Muscle layer of colon (tissue), 2 donors: ENCODE measurements at regions not wholly inside any gene's neighbourhood (a gene's known extent, or its start where the extent isn't known, plus 50 kb on each side); places are given as distances from the start of the nearest gene placed in this dataset.
"Not testable (repeated sequence)": the region's sequence is repeated elsewhere in the genome, so short reads cannot be mapped to it uniquely, and the experiment has no call there.

Experiments used
- H3K27ac ChIP-seq: one replicate; pipeline ENCODE4 v1.7.0; 2013; ENCODE audit warnings: low read depth, mild to moderate bottlenecking, low read length, moderate library complexity
- H3K27me3 ChIP-seq, 2 donors: one replicate each; pipeline ENCODE4 v1.7.0; 2013; ENCODE audit warnings: low read length in 2 of 2, mild to moderate bottlenecking in 2 of 2; ENCODE audit not compliant: insufficient read depth in 2 of 2, control insufficient read depth in 1 of 2
- H3K36me3 ChIP-seq: one replicate; pipeline ENCODE4 v1.7.0; 2013; ENCODE audit warnings: mild to moderate bottlenecking, low read length; ENCODE audit not compliant: insufficient read depth
- H3K4me1 ChIP-seq: one replicate; pipeline ENCODE4 v1.7.0; 2013; ENCODE audit warnings: mild to moderate bottlenecking, low read length; ENCODE audit not compliant: insufficient read depth
- H3K4me3 ChIP-seq, 2 donors: one replicate each; pipeline ENCODE4 v1.7.0; 2013; ENCODE audit warnings: low read length in 2 of 2, low read depth in 1 of 2, mild to moderate bottlenecking in 1 of 2, moderate library complexity in 1 of 2
- H3K9ac ChIP-seq: one replicate; pipeline ENCODE4 v1.7.0; 2013; ENCODE audit warnings: low read length
- H3K9me3 ChIP-seq: one replicate; pipeline ENCODE4 v1.7.0; 2013; ENCODE audit warnings: mild to moderate bottlenecking, low read length
- donor health status: abdominal sarcoma.
- donor health status: Adenocarcinoma of cecum.

DNA sequence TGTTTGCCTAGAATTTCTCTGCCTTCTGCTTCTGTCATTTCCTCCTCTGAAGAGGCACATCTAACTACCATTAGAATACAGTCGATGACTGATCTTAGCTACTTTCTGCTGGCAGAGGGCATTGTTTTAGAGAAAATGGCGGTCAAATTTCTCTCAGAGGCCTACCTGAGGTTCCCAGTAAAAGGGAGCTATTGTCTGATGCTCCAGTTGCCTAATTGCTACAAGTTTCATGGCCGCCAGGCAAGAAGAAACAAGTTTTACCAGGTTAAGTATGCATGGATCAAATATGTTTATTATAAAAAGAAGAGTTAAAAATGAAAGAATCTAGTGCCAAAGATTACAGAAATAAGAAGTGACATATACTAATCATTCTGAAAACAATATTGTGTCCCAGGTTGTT, 416.6 kb downstream of the DSC3 start:
- Histone ChIP-seq H3K9ac (no peak overlapping the region), H3K4me1 (no peaks in the 10 kb centered on the region), H3K4me3 (no peak overlapping the region), H3K36me3 (no peaks in the 10 kb centered on the region), H3K27me3 (no peaks in the 10 kb centered on the region), H3K9me3 (no peaks in the 10 kb centered on the region), H3K27ac (no peak overlapping the region)

DNA sequence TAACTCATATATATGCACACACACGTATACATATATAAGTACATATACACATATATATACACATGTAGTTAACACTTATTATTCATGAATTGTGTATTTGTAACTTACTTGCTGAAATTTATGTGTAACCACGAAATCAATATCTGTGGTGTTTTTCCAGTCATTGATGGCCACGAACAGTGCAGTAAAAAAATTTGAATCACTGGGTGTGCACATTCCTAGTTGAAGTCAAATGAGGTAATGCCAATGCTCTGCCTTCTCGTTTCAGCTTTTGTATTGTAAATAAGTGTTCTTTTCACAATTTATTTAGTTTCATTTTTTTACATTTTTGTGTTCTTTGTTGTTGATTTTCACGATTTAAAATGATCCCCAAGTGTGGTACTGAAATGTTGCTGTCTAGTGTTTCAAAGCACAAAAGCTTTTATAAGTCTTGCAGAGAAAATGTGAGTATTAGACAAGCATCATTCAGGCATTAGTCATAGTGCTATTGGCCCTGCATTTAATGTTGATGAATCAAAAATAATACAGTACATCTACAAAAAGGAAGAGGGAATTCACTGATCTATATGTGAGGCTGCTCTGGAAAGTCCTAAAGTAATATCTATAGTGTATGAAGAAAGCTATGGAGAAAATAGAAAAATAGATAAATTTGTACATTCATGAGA, 419.0 kb downstream of the DSC3 start:
- no peaks in the 10 kb centered on the region for H3K4me1 ChIP-seq
- H3K4me3 ChIP-seq, result no peak overlapping the region
- H3K27me3 ChIP-seq, result no peaks in the 10 kb centered on the region

DNA sequence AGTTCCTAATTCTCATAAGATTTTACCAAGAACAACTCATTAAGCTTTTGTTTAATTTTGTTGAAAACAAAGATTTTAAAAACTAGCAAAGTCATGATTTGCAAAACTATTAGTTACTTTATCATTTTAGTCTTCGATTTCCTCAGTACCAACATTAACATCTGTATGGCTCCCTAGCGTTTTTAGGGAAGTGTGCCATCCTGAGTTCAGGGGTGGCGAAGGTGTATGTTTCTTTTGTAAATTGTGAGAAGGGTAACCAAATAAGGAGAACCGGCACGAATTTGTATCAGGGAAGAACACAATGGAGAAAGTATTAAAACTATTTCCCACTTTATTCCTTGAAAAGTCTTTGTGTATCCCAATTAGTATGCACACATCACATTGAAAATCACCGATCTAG, 419.9 kb downstream of the DSC3 start:
- H3K27ac ChIP-seq, result no peak overlapping the region
- no peaks in the 10 kb centered on the region for H3K36me3 ChIP-seq
- no peaks in the 10 kb centered on the region for H3K27me3 ChIP-seq
- no peaks in the 10 kb centered on the region for H3K4me1 ChIP-seq
- no peaks in the 10 kb centered on the region for H3K9me3 ChIP-seq
- H3K4me3 ChIP-seq, result no peak overlapping the region
- H3K9ac ChIP-seq, result no peak overlapping the region

More for the DNA sequence above, 419.0 kb downstream of the DSC3 start:
- no peak overlapping the region for H3K9ac ChIP-seq
- H3K9me3 ChIP-seq, result no peaks in the 10 kb centered on the region
- no peaks in the 10 kb centered on the region for H3K36me3 ChIP-seq
- no peak overlapping the region for H3K27ac ChIP-seq

DNA sequence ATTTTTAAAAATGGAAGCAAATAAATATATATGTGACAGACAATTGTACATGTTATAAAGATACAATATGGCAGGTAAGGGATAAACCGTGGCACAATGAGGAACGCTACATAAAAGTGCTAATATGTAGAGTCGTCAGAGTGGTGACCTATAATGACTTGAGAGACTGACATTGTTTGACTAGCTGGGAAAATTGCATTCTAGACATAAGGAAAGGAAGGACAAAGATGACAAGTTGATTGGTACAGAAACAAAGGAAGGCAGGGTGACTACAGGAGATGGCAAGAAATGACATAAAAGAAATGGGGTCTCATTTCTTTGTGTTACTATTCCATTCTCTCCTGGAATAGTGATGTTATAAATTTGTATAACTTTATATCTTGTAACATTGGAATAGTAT, 420.4 kb downstream of the DSC3 start:
- H3K4me3 ChIP-seq, result no peak overlapping the region
- no peak overlapping the region for H3K27ac ChIP-seq
- H3K9me3 ChIP-seq, result no peaks in the 10 kb centered on the region
- no peaks in the 10 kb centered on the region for H3K27me3 ChIP-seq
- no peak overlapping the region for H3K9ac ChIP-seq
- H3K4me1 ChIP-seq, result no peaks in the 10 kb centered on the region
- H3K36me3 ChIP-seq, result no peaks in the 10 kb centered on the region

GRCh38 chr18:30618567-30618966, 424.0 kb downstream of the DSC3 start:
- no peak overlapping the region for H3K9ac ChIP-seq
- H3K4me1 ChIP-seq, result no peaks in the 10 kb centered on the region
- no peaks in the 10 kb centered on the region for H3K9me3 ChIP-seq
- no peak overlapping the region for H3K4me3 ChIP-seq
- H3K27ac ChIP-seq, result no peak overlapping the region
- no peaks in the 10 kb centered on the region for H3K27me3 ChIP-seq
- no peaks in the 10 kb centered on the region for H3K36me3 ChIP-seq

DNA sequence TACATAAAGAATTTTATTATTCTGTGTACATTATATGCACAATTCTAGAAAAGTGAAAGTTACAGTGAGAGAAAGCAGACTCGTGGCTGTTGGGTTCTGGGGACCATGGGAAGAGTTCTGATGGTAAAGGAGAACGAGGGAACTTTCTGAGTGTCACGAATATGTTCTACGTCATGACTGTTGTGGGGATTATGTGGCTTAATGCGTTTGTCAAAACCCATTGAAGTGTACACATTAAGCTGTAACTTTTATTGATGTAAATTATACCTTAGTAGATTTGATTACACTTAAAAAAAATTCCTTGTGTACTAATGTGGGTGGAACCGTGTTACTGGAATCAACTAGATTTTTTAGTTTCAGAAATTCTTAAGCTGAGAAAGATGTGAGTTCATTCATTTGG, 426.1 kb downstream of the DSC3 start:
- Histone ChIP-seq H3K9me3 (no peaks in the 10 kb centered on the region), H3K4me1 (no peaks in the 10 kb centered on the region), H3K27me3 (no peaks in the 10 kb centered on the region), H3K27ac (no peak overlapping the region), H3K36me3 (no peaks in the 10 kb centered on the region), H3K4me3 (no peak overlapping the region), H3K9ac (no peak overlapping the region)

- Histone ChIP-seq H3K4me3 (no peak overlapping the region), H3K9me3 (no peaks in the 10 kb centered on the region), H3K27ac (no peak overlapping the region), H3K4me1 (no peaks in the 10 kb centered on the region), H3K9ac (no peak overlapping the region), H3K27me3 (no peaks in the 10 kb centered on the region), H3K36me3 (no peaks in the 10 kb centered on the region)
Measured at GRCh38 chr18:30613467-30613801, 429.1 kb downstream of the DSC3 start.

GRCh38 chr18:30601541-30601940, 441.0 kb downstream of the DSC3 start:
- H3K9me3 ChIP-seq, result no peaks in the 10 kb centered on the region
- H3K27me3 ChIP-seq, result no peaks in the 10 kb centered on the region
- no peak overlapping the region for H3K9ac ChIP-seq
- no peak overlapping the region for H3K4me3 ChIP-seq
- H3K36me3 ChIP-seq, result no peaks in the 10 kb centered on the region
- H3K27ac ChIP-seq, result no peak overlapping the region
- no peaks in the 10 kb centered on the region for H3K4me1 ChIP-seq

DNA sequence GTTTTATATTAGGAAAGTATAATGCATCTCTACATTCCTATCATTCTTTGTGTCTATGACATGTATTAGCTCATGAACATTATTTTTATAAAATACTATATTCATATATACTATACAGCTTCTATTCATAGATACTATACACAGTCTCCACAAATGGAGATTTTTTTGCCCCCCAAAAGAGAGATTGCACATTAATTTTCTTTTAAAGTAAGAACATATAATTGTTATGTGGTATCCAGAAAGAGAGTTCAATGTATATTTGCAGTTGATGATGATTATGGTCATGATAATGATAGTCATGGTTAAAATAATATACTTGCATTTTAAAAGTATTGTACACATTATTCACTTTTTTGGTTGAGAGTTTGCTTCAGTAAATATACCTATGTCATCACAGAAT, 445.3 kb downstream of the DSC3 start:
- Histone ChIP-seq H3K27me3 (no peaks in the 10 kb centered on the region), H3K9ac (no peak overlapping the region), H3K9me3 (no peaks in the 10 kb centered on the region), H3K36me3 (no peaks in the 10 kb centered on the region), H3K4me1 (no peaks in the 10 kb centered on the region), H3K4me3 (no peak overlapping the region), H3K27ac (no peak overlapping the region)

DNA sequence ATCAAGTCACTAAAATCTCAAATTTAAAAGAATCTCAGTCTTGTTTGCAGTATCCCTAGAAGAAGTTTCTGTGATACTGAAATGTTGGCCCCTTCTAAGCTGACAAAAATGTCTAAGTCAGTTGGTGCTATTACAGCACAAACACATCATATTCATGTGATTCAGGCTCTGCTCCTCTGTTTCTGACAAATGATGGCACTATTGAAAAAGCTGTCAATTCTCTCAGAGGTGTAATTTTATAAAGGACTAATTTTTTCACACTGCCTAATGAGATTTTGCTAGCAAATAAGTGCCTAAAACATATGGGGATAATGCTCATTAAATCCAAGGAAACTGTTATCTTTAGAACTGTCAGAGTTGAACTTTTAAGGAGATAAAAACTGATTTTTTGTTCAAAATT, 445.9 kb downstream of the DSC3 start:
- H3K36me3 ChIP-seq, result no peaks in the 10 kb centered on the region
- no peak overlapping the region for H3K9ac ChIP-seq
- H3K9me3 ChIP-seq, result no peaks in the 10 kb centered on the region
- H3K27ac ChIP-seq, result no peak overlapping the region
- H3K27me3 ChIP-seq, result no peaks in the 10 kb centered on the region
- H3K4me3 ChIP-seq, result no peak overlapping the region
- H3K4me1 ChIP-seq, result no peaks in the 10 kb centered on the region

GRCh38 chr18:30595942-30596341, 446.6 kb downstream of the DSC3 start:
- Histone ChIP-seq H3K4me3 (no peak overlapping the region), H3K4me1 (no peaks in the 10 kb centered on the region), H3K27ac (no peak overlapping the region), H3K9ac (no peak overlapping the region), H3K9me3 (no peaks in the 10 kb centered on the region), H3K36me3 (no peaks in the 10 kb centered on the region), H3K27me3 (no peaks in the 10 kb centered on the region)

DNA sequence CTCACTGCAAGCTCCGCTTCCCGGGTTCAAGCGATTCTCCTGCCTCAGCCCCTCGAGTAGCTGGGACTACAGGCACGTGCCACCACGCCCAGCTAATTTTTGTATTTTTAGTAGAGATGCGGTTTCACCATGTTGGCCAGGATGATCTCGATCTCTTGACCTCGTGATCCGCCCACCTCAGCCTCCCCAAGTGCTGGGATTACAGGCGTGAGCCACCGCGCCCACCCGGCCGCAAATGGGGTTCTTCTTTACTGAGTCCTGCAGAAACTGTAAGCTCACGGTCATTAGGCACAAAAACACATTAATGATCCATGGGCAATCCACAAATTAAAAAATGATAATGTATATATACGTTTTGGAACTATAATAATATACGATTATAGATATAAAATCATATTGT, 447.6 kb downstream of the DSC3 start:
- not testable (repeated sequence) for H3K4me3 ChIP-seq, H3K36me3 ChIP-seq, H3K27ac ChIP-seq, H3K27me3 ChIP-seq, H3K9ac ChIP-seq, H3K4me1 ChIP-seq, H3K9me3 ChIP-seq
